ENCODE measurements at regions not wholly inside any gene's neighbourhood (a gene's known extent, or its start where the extent isn't known, plus 50 kb on each side); places are given as distances from the start of the nearest gene placed in this dataset.

DNA sequence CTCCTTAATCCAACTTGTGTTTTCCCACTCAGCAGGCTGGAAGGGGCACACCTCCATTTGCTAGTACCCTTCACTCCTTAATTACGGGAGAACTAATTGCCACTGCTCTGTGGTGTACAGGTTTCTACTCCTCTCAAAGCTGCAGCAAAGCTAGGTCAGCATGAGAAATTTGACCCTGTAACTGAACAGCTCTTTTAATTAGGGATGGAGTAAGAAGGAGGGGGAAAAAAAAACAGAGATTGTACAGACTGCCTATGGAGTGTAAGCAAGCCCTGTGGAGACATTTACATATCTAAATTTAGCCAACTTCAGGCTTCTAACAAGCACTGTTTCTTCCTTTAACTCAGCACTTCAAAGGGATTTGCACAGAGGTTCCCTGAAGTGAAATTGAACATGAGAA, 629.7 kb upstream of the SETBP1 start:
- WGBS, 3 donors: 32 to 74% (median 39%) methylated on average over 1 of the region's 1 CpG
- no peak for FAIRE-seq
- H3K4me3 ChIP-seq (ENCODE audit: low read depth in 1 of 3, low read length in 3 of 3): no peak overlapping the region
- no peak overlapping the region for H3K27ac ChIP-seq (ENCODE audit: low read depth in 1 of 3, low read length in 2 of 3)
- no peaks in the 10 kb centered on the region for H3K9me3 ChIP-seq (ENCODE audit: control insufficient read depth in 2 of 2, insufficient read depth in 1 of 2, low read depth in 1 of 2, low read length in 1 of 2)
- H3K36me3 ChIP-seq (ENCODE audit: control insufficient read depth in 3 of 3, insufficient read depth in 2 of 3, low read depth in 1 of 3, low read length in 3 of 3): no peaks in the 10 kb centered on the region
- no peaks in the 10 kb centered on the region for H3K4me1 ChIP-seq (ENCODE audit: control insufficient read depth in 3 of 3, insufficient read depth in 2 of 3, low read depth in 1 of 3, low read length in 2 of 3)
- DNase-seq: no peak
- no peaks in the 10 kb centered on the region for H3K27me3 ChIP-seq (ENCODE audit: control insufficient read depth in 3 of 3, insufficient read depth in 3 of 3, low read length in 3 of 3)

DNA sequence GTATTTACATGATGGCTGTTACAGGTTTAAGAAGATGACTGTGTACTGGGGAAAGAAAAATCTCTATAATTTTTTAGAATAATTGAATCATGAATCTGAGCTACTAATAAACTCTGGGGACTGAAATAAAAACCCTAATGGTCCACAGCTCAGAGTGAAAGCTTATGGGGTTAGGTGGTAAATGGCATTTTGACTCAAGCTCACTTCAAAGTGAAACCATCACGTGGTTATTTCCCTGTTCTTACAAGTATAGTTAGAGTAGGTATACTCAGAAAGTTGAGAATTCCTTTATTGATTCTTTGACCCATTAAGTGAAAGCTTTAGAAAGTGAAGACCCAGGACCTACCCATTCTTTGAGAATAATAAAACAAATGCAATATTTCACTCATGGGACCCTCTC, 626.2 kb upstream of the SETBP1 start:
- no peak for FAIRE-seq
- Histone ChIP-seq H3K4me1 (ENCODE audit: control insufficient read depth in 3 of 3, insufficient read depth in 2 of 3, low read depth in 1 of 3, low read length in 2 of 3) (no peaks in the 10 kb centered on the region), H3K36me3 (ENCODE audit: control insufficient read depth in 3 of 3, insufficient read depth in 2 of 3, low read depth in 1 of 3, low read length in 3 of 3) (no peaks in the 10 kb centered on the region), H3K4me3 (ENCODE audit: low read depth in 1 of 3, low read length in 3 of 3) (no peak overlapping the region), H3K27ac (ENCODE audit: low read depth in 1 of 3, low read length in 2 of 3) (no peak overlapping the region), H3K27me3 (ENCODE audit: control insufficient read depth in 3 of 3, insufficient read depth in 3 of 3, low read length in 3 of 3) (no peaks in the 10 kb centered on the region), H3K9me3 (ENCODE audit: control insufficient read depth in 2 of 2, insufficient read depth in 1 of 2, low read depth in 1 of 2, low read length in 1 of 2) (no peaks in the 10 kb centered on the region)
- no peak for DNase-seq
- WGBS, 3 donors: 24 to 59% (median 38%) methylated on average over 1 of the region's 1 CpG

DNA sequence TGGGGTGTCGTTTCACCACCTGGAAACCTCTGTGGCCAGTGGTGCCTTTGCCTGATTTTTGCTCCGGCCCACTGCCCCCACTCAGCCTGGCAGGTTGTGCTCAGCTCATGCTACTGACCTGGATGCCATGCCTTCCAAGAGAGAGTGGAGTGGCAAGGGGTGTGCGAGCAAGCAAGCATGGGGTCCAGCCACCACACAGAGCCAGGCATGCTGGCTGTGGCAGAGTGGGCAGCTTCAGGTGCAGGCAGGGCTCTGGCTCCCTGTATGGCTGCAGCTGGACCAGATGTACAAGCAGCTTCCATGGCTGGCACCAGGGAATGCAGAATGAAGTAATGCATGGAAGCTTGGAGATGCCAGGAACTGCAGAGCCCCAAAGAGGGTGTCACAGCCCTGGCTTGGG, 620.5 kb upstream of the SETBP1 start:
- DNase-seq (no peak), FAIRE-seq (no peak)
- no peaks in the 10 kb centered on the region for H3K27me3 ChIP-seq (ENCODE audit: control insufficient read depth in 3 of 3, insufficient read depth in 3 of 3, low read length in 3 of 3)
- no peaks in the 10 kb centered on the region for H3K36me3 ChIP-seq (ENCODE audit: control insufficient read depth in 3 of 3, insufficient read depth in 2 of 3, low read depth in 1 of 3, low read length in 3 of 3)
- H3K9me3 ChIP-seq (ENCODE audit: control insufficient read depth in 2 of 2, insufficient read depth in 1 of 2, low read depth in 1 of 2, low read length in 1 of 2): peaks cover 0 to 2% of the 10 kb centered on the region in 2 donors
- no peaks in the 10 kb centered on the region for H3K4me1 ChIP-seq (ENCODE audit: control insufficient read depth in 3 of 3, insufficient read depth in 2 of 3, low read depth in 1 of 3, low read length in 2 of 3)
- H3K27ac ChIP-seq (ENCODE audit: low read depth in 1 of 3, low read length in 2 of 3): no peak overlapping the region
- no peak overlapping the region for H3K4me3 ChIP-seq (ENCODE audit: low read depth in 1 of 3, low read length in 3 of 3)
- WGBS, 3 donors: 73 to 89% (median 88%) methylated on average over 3 of the region's 3 CpGs

DNA sequence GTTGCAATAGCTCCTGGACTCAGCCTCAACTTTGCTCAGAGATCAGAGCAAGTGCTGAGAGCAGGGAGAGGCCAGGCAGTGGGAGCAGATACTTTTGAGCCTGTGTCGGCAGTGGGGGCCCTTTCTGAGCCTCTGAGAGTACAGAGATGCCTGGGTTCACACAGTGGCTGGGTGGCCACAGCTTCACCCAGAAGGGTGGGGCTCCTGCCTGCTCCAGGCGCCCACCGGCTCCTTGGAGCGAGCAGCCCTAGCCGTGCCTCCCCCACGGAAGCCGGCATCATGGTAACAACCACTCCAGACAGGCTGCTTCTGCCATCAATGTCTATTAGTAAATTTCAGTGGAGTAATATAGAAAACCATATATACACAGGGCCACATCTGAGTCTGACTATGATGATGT, 619.2 kb upstream of the SETBP1 start:
- no peaks in the 10 kb centered on the region for H3K4me1 ChIP-seq (ENCODE audit: control insufficient read depth in 3 of 3, insufficient read depth in 2 of 3, low read depth in 1 of 3, low read length in 2 of 3)
- no peaks in the 10 kb centered on the region for H3K27me3 ChIP-seq (ENCODE audit: control insufficient read depth in 3 of 3, insufficient read depth in 3 of 3, low read length in 3 of 3)
- no peak for DNase-seq
- no peak overlapping the region for H3K4me3 ChIP-seq (ENCODE audit: low read depth in 1 of 3, low read length in 3 of 3)
- no peak overlapping the region for H3K27ac ChIP-seq (ENCODE audit: low read depth in 1 of 3, low read length in 2 of 3)
- FAIRE-seq: no peak
- 92 to 95% (median 95%) methylated on average over 7 of the region's 7 CpGs for WGBS, 3 donors
- peaks cover 0 to 2% of the 10 kb centered on the region in 2 donors for H3K9me3 ChIP-seq (ENCODE audit: control insufficient read depth in 2 of 2, insufficient read depth in 1 of 2, low read depth in 1 of 2, low read length in 1 of 2)
- H3K36me3 ChIP-seq (ENCODE audit: control insufficient read depth in 3 of 3, insufficient read depth in 2 of 3, low read depth in 1 of 3, low read length in 3 of 3): no peaks in the 10 kb centered on the region

DNA sequence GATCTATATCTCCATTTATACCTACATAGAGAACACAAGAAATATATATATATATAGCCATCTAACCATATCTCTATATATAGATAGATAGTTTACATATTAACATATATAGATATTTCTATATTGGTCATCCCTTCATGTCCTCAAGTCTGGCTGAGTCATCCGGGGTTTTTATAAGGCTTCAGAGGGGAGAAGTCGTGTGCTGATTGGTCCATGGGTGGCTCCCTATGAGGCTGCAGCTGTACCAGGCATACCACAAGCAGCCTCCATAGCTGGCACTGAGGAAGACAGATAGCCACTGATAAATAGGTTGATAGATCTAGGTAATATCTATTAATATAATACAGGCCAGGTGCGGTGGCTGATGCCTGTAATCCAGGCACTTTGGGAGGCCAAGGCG, 618.3 kb upstream of the SETBP1 start:
- no peak overlapping the region for H3K27ac ChIP-seq (ENCODE audit: low read depth in 1 of 3, low read length in 2 of 3)
- 81 to 85% (median 82%) methylated on average over 4 of the region's 4 CpGs for WGBS, 3 donors
- DNase-seq: no peak
- no peaks in the 10 kb centered on the region for H3K27me3 ChIP-seq (ENCODE audit: control insufficient read depth in 3 of 3, insufficient read depth in 3 of 3, low read length in 3 of 3)
- no peak for FAIRE-seq
- no peaks in the 10 kb centered on the region for H3K4me1 ChIP-seq (ENCODE audit: control insufficient read depth in 3 of 3, insufficient read depth in 2 of 3, low read depth in 1 of 3, low read length in 2 of 3)
- H3K4me3 ChIP-seq (ENCODE audit: low read depth in 1 of 3, low read length in 3 of 3): no peak overlapping the region
- H3K9me3 ChIP-seq (ENCODE audit: control insufficient read depth in 2 of 2, insufficient read depth in 1 of 2, low read depth in 1 of 2, low read length in 1 of 2): peaks cover 0 to 2% of the 10 kb centered on the region in 2 donors
- H3K36me3 ChIP-seq (ENCODE audit: control insufficient read depth in 3 of 3, insufficient read depth in 2 of 3, low read depth in 1 of 3, low read length in 3 of 3): no peaks in the 10 kb centered on the region

DNA sequence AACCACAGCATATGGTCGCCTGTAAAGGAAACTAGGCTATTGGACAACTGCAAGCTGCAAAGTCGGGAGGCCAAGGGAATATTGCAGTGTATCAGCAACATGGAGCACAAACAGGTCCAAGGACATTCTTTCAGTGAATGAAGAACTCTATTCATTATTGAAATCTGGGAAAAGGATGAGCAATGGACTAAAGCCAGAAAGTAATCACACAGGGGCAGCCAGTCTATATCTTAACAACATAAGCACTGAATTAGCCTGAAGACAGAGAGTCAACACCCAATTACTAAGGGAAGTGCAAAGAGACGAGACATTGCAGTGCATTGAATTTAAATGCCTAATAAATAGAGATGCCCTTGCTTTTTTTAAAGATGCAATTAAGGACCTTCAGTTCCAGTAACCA, 615.5 kb upstream of the SETBP1 start:
- FAIRE-seq (no peak), DNase-seq (no peak)
- H3K4me3 ChIP-seq (ENCODE audit: low read depth in 1 of 3, low read length in 3 of 3): no peak overlapping the region
- no peaks in the 10 kb centered on the region for H3K4me1 ChIP-seq (ENCODE audit: control insufficient read depth in 3 of 3, insufficient read depth in 2 of 3, low read depth in 1 of 3, low read length in 2 of 3)
- H3K9me3 ChIP-seq (ENCODE audit: control insufficient read depth in 2 of 2, insufficient read depth in 1 of 2, low read depth in 1 of 2, low read length in 1 of 2): peaks cover 0 to 2% of the 10 kb centered on the region in 2 donors
- H3K36me3 ChIP-seq (ENCODE audit: control insufficient read depth in 3 of 3, insufficient read depth in 2 of 3, low read depth in 1 of 3, low read length in 3 of 3): no peaks in the 10 kb centered on the region
- no peaks in the 10 kb centered on the region for H3K27me3 ChIP-seq (ENCODE audit: control insufficient read depth in 3 of 3, insufficient read depth in 3 of 3, low read length in 3 of 3)
- WGBS, 3 donors: 58 to 78% (median 71%) methylated on average over 3 of the region's 3 CpGs
- H3K27ac ChIP-seq (ENCODE audit: low read depth in 1 of 3, low read length in 2 of 3): no peak overlapping the region

DNA sequence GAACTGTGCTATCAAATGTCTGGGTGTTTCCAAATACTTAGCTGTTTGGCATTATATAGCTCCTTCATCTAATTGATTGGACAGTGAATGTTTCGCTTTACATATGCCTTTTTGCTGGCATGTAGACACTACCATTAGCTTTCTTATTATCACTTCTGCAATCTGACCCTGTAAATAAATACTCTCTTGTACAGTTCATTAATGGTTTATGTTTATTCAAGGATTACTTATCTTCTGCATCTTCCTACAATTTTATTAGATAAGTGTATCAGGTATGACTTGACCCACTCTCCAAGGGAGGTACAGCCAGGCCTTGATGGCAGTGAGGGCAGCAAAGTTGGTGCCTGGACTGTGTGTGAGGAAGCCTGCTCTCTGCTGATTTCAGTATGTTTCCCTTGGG, 614.1 kb upstream of the SETBP1 start:
- 90 to 97% (median 91%) methylated on average over 1 of the region's 1 CpG for WGBS, 3 donors
- DNase-seq (no peak), FAIRE-seq (no peak)
- H3K27me3 ChIP-seq (ENCODE audit: control insufficient read depth in 3 of 3, insufficient read depth in 3 of 3, low read length in 3 of 3): no peaks in the 10 kb centered on the region
- H3K4me1 ChIP-seq (ENCODE audit: control insufficient read depth in 3 of 3, insufficient read depth in 2 of 3, low read depth in 1 of 3, low read length in 2 of 3): no peaks in the 10 kb centered on the region
- H3K4me3 ChIP-seq (ENCODE audit: low read depth in 1 of 3, low read length in 3 of 3): no peak overlapping the region
- H3K36me3 ChIP-seq (ENCODE audit: control insufficient read depth in 3 of 3, insufficient read depth in 2 of 3, low read depth in 1 of 3, low read length in 3 of 3): no peaks in the 10 kb centered on the region
- H3K9me3 ChIP-seq (ENCODE audit: control insufficient read depth in 2 of 2, insufficient read depth in 1 of 2, low read depth in 1 of 2, low read length in 1 of 2): no peaks in the 10 kb centered on the region
- H3K27ac ChIP-seq (ENCODE audit: low read depth in 1 of 3, low read length in 2 of 3): no peak overlapping the region

DNA sequence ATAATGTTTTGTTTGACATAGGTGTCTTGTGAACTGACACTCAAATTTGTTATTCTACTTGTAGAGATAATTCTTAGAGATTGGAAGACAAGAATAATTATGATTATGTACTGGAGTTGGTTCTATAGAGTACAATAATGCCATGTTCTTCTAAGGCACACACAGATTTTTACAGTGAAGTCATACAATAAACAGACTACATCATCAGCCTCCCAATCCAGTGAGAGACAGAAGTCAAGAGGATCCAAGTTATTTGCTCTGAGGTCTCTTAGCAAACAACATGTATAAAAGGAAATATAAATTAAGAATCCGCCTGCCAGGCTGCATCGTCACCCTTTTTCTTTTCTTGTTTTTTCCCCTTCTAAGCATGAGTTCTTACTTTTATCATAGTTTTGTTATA, 613.5 kb upstream of the SETBP1 start:
- no peak overlapping the region for H3K4me3 ChIP-seq (ENCODE audit: low read depth in 1 of 3, low read length in 3 of 3)
- no peaks in the 10 kb centered on the region for H3K36me3 ChIP-seq (ENCODE audit: control insufficient read depth in 3 of 3, insufficient read depth in 2 of 3, low read depth in 1 of 3, low read length in 3 of 3)
- no peaks in the 10 kb centered on the region for H3K4me1 ChIP-seq (ENCODE audit: control insufficient read depth in 3 of 3, insufficient read depth in 2 of 3, low read depth in 1 of 3, low read length in 2 of 3)
- FAIRE-seq (no peak), DNase-seq (no peak)
- no peaks in the 10 kb centered on the region for H3K27me3 ChIP-seq (ENCODE audit: control insufficient read depth in 3 of 3, insufficient read depth in 3 of 3, low read length in 3 of 3)
- 83 to 91% (median 86%) methylated on average over 2 of the region's 2 CpGs for WGBS, 3 donors
- H3K9me3 ChIP-seq (ENCODE audit: control insufficient read depth in 2 of 2, insufficient read depth in 1 of 2, low read depth in 1 of 2, low read length in 1 of 2): no peaks in the 10 kb centered on the region
- H3K27ac ChIP-seq (ENCODE audit: low read depth in 1 of 3, low read length in 2 of 3): no peak overlapping the region

DNA sequence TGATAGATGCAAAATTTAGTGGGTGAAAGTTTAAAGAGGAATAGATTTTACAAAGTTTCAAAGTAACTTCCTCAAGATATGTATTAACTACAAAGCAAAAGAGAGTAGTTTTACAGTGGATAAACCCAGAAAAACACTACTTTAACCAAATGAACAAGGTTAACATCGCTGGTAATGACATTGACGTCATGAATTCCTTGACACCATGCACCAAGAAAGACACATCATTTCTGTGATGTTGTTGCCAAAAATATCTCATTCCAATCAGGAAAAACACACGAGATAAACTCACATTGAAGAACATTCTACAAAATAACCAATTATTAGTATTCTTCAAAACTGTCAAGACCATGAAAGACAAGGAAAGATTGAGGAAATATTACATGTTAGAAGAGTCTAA, 605.6 kb upstream of the SETBP1 start:
- 63 to 79% (median 66%) methylated on average over 3 of the region's 3 CpGs for whole genome bisulfite sequencing, 3 donors
- H3K36me3 ChIP-seq (ENCODE audit: control insufficient read depth in 3 of 3, insufficient read depth in 2 of 3, low read depth in 1 of 3, low read length in 3 of 3): no peaks in the 10 kb centered on the region
- no peak overlapping the region for H3K4me3 ChIP-seq (ENCODE audit: low read depth in 1 of 3, low read length in 3 of 3)
- no peak for DNase-seq
- H3K27ac ChIP-seq (ENCODE audit: low read depth in 1 of 3, low read length in 2 of 3): no peak overlapping the region
- H3K27me3 ChIP-seq (ENCODE audit: control insufficient read depth in 3 of 3, insufficient read depth in 3 of 3, low read length in 3 of 3): no peaks in the 10 kb centered on the region
- H3K4me1 ChIP-seq (ENCODE audit: control insufficient read depth in 3 of 3, insufficient read depth in 2 of 3, low read depth in 1 of 3, low read length in 2 of 3): no peaks in the 10 kb centered on the region
- FAIRE-seq: no peak
- no peaks in the 10 kb centered on the region for H3K9me3 ChIP-seq (ENCODE audit: control insufficient read depth in 2 of 2, insufficient read depth in 1 of 2, low read depth in 1 of 2, low read length in 1 of 2)
